K562 (cell line): ENCODE measurements at regions not wholly inside any gene's neighbourhood (a gene's known extent, or its start where the extent isn't known, plus 50 kb on each side); places are given as distances from the start of the nearest gene placed in this dataset.

Experiments used
- BACH1 ChIP-seq: fragments of 200-800 bp; sonication (Bioruptor generic); IDR thresholded peaks from 2 replicates; pipeline ENCODE4 v1.6.1; 2016; ENCODE audit warnings: missing genetic modification characterization, missing compliant biosample characterization
- HDAC3 ChIP-seq: fragments of 450-650 bp; IDR thresholded peaks from 2 replicates; pipeline ENCODE4 v1.6.1; 2018; ENCODE audit warnings: borderline replicate concordance, mild to moderate bottlenecking, moderate library complexity; ENCODE audit not compliant: partially characterized antibody
- MGA ChIP-seq: fragments of 450-650 bp; IDR thresholded peaks from 2 replicates; pipeline ENCODE4 v1.6.1; 2016; ENCODE audit warnings: mild to moderate bottlenecking, moderate library complexity
- MTF1 ChIP-seq: fragments of 250-450 bp; sonication (Bioruptor Pico); IDR thresholded peaks from 2 replicates; pipeline ENCODE4 v1.9.0; 2021; ENCODE audit warnings: moderate library complexity, mild to moderate bottlenecking, inconsistent platforms, borderline replicate concordance
- NR4A1 ChIP-seq, 2 experiments: fragments of 250-450 bp in 1 of 2; fragments of 450-650 bp in 1 of 2; sonication (Bioruptor Pico) in 1 of 2; IDR thresholded peaks; 2 replicates each; pipeline versions ENCODE4 v1.4.0 to v1.6.1; 2016 to 2020; ENCODE audit warnings: mild to moderate bottlenecking in 2 of 2, missing compliant biosample characterization in 1 of 2, missing genetic modification characterization in 1 of 2, moderate library complexity in 1 of 2
- RBM25 ChIP-seq: fragments of 200-400 bp; formaldehyde crosslinking; IDR thresholded peaks from 2 replicates; pipeline ENCODE4 v1.6.1; 2018; ENCODE audit warnings: low read length, low read depth, moderate library complexity; ENCODE audit not compliant: severe bottlenecking
- UBTF ChIP-seq, 2 experiments: IDR thresholded peaks; 2 replicates each; pipeline ENCODE4 v1.6.1; 2012; ENCODE audit warnings: improper control_type of control experiment in 2 of 2, low read depth in 2 of 2, low read length in 2 of 2, borderline replicate concordance in 1 of 2
- USF1 ChIP-seq: sonication (generic); formaldehyde crosslinking; IDR thresholded peaks from 2 replicates; pipeline ENCODE4 v1.9.0; 2022; ENCODE audit warnings: mild to moderate bottlenecking, missing genetic modification reagents
- ZNF175 ChIP-seq: fragments of 200-800 bp; sonication (Bioruptor generic); IDR thresholded peaks from 2 replicates; pipeline ENCODE4 v1.6.1; 2016; ENCODE audit warnings: low read depth, mild to moderate bottlenecking, missing genetic modification characterization, missing compliant biosample characterization
- ZNF282 ChIP-seq: sonication (generic); formaldehyde crosslinking; IDR thresholded peaks from 2 replicates; pipeline ENCODE4 v1.8.1; 2023; ENCODE audit warnings: missing genetic modification reagents
- ZNF583 ChIP-seq: fragments of 250-450 bp; sonication (Bioruptor Pico); IDR thresholded peaks from 2 replicates; pipeline ENCODE4 v1.4.0; 2020
- ZSCAN32 ChIP-seq: fragments of 450-650 bp; formaldehyde crosslinking; IDR thresholded peaks from 2 replicates; pipeline ENCODE4 v1.4.0; 2020; ENCODE audit warnings: mild to moderate bottlenecking, moderate library complexity

- TF ChIP-seq USF1 (CRISPR knock-in tag) (no peak), MTF1 (CRISPR knock-in tag) (no peak), RBM25 (no peak), BACH1 (tag) (no peak), NR4A1 (CRISPR knock-in tag; IDR thresholded peaks at IDR 0.05) (no peak), NR4A1 (tag; IDR thresholded peaks at IDR 0.05) (no peak), UBTF (IDR thresholded peaks at IDR 0.05; ENCODE audit: borderline replicate concordance in 1 of 2, low read depth in 2 of 2, low read length in 2 of 2) (no peak), ZNF175 (peak; percentile 41; the same call in 1 of the 2 replicates), ZSCAN32 (no peak), MGA (peak; percentile 14; the same call in 1 of the 2 replicates), HDAC3 (peak; percentile 18), ZNF583 (CRISPR knock-in tag) (no peak), ZNF282 (CRISPR knock-in tag) (no peak)
Observed at GRCh38 chr3:171980578-171981270, 58.7 kb upstream of the FNDC3B start (continued).
